ENCODE measurements at regions not wholly inside any gene's neighbourhood (a gene's known extent, or its start where the extent isn't known, plus 50 kb on each side); places are given as distances from the start of the nearest gene placed in this dataset.
"Not testable (repeated sequence)": the region's sequence is repeated elsewhere in the genome, so short reads cannot be mapped to it uniquely, and the experiment has no call there.

DNA sequence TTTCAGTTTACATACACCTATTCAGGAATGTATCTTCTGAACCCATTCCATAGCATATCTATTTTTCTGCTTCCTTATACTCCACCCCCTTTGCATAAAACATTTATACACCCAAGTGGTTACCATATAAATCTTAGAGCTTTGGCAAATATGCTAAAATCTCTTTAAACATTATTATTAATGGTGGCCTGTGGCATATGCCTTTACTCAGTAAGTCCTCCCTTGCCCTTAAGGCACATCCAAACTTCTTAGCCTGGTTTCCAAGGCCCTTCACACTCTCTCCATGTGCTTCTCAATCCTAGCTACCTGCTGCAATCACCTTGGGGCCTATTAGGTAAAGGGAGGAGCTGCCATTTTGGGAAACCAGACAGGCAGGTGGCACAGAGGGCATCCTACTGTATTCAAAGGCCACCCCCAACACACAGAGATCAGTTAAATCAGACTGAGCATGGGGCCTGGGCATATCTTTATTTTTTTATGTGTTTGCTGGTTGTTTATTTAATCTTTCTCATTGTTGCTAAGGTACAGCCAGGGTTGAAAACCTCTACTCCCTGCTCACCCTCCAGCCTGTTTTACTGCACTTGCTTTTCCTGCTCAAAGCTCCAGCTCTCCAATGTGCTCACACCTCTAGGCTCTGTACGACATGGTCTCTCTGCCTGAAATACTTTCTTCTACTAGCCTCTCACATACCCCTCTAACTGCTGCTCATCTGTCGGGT, 242.8 kb upstream of the HNRNPA3 start:
- no peak for DNase-seq (ENCODE audit: low spot score)

DNA sequence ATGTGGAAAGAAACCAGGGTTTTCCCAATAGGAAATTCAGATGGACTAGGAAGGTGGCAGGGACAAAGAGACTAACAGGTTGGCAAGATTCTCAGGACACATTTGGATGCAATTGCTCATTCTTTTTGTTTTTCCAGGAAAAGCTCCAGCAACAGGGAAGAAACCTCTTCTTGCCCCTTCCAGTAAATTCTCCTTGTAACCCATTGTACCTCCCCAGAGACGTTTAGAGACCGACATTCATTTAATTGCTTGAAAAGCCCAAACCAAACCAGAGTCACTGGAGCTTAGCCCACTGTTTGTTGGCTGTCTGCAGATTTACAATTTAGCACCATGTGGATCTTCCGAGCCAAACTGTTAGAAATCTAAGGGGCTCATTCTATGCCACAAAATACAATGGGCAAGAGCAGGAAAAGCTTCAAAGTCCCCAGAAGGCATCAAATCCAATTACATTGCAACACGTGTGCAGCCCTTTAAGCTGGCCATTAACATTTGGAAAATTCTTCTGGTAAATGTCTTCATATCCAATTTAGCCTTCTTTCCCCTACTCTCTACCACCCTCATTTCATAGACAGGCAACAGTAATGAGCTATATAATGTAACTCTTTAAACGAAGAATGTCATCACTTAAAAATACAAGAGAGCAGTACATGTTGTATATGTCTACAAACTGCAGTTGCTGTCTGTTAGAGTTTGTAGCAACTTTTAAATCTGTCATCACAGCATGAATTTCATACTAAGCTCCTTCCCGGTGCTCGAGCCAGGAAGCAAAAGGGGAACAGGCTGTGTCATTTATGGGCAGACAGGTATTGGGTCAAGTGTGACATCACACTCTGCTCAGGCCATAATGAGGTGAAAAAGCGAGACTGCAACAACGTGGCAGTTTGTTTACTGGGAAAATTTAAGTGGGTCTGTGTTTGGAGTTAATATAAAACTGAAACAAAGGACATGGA, 235.6 kb upstream of the HNRNPA3 start:
- no peak for DNase-seq (ENCODE audit: low spot score)

DNA sequence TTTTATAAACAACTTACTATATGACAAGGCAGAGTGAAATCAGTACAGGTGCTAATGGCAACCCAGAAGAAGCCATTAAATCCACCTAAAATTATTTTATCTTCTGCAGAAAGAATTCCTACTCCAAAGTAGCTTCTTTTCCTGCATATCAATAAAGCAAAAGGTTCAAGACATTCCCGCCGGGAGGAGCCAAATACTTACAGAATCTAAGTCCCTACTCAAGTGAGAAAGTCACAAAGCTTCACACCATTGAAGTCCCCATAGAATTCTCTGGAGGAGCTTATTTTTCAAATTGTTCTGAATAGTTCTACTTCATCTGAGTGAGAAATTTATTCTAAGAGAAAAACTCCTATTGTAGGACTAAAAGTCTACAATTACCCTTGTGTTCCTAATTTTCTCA, 233.7 kb upstream of the HNRNPA3 start:
- no peak for DNase-seq (ENCODE audit: low spot score)

DNA sequence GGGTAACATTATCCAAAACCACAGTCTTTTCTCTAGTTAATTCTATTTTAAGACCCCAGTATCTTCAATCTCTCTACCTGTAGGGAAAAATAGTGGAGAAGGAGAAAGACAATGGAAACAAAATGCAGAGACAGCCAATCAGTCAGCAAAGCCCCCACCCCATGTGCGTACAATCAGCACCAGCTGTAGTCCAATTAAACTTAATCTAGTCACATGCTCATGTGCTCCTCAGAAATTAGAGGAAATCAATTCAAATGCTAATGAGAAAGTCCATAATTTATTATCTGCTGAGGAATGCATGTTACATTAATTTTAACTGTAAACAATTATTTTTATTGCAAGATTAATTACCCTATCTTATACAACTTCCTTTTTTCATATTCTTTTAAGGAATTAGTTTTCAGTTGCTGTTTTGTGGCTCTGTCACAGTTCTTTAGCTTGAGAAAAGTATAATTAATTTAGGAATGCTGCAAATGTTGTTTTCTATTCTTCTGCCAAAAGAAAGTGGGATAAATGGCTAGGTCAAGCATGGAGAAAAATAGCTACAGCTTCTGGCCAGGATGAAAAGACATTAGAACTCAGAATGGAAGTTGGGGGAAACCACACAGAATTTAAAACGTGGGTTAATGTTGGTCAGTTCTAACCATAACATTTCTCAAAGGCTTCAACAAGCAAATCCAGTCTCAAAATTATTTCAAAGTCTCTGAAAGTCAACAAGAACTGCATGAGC, 232.4 kb upstream of the HNRNPA3 start:
- no peak for DNase-seq (ENCODE audit: low spot score)

DNA sequence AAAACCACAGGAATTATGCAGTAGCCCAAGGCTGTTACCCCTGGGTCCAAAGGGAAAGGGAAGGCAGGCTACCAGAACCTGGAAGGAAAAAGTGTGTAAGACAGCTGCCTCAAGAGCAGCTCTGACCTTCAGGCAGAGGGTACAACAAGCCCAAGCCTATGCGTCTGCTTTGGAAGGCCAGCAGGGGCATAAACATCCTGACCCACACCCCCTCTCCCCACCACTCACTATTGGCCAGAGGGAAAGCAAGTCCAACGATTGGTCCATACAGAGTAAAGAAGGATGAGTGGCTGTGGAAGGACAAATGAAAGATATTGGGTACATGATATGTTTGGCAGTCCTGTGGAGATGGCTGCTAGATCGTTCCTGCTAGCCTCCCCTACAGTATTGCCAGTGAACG, 227.6 kb upstream of the HNRNPA3 start:
- DNase-seq (ENCODE audit: low spot score), result no peak

DNA sequence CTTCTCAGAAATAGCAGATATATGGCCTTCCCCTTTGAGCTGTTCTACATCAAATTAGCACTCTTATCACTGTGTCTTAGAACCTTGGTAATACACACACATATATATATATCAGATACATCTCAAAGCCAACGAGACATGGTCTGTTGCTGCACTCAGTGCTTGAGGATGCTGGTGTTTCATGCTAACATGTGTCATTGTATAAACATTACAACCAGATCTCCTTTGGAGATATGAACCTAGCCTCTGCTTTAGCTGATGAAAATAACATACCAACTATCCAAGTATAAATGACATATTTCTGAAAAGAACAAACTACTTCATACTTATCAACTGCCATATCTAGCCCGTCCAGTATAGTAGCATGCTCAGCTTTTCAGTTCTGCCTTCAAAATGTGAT, 226.7 kb upstream of the HNRNPA3 start:
- no peak for DNase-seq (ENCODE audit: low spot score)

DNA sequence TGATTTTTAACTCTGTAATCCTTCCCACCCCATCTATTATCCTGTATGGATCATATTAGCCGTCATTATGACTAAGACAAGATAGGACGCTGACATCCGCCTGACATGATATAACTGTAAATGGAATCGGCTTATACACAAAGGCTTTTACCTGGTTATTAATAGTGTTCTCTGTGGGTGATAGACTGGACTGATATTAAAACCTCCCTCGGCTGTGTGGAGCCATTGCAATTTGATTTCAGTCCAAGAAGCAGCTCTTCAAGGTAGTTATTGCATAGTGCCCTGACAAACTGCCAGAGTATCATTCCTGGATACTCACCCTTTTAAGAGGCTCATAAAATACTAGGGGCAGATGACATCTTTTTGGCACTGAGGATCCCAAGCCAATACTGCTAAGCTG, 226.1 kb upstream of the HNRNPA3 start:
- DNase-seq (ENCODE audit: low spot score), result no peak

DNA sequence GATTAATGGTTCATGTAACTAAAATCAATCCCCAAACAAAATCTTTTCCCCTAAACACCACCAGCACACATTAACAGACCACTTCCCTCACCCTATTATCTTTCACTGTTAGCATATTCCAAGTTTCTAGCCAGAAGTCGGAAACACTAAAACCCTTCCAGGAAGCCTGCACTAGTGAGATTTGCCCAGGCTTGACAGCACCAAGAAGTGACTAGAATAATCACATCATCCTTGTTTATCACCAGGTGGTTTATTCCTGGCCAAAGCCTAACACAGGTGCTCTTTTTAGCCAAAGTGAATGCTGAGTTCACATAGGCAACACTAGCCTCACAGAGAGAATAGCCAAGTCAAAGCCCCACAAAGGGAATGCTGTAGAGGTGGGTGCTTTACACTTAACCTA, 221.2 kb upstream of the HNRNPA3 start:
- no peak for DNase-seq (ENCODE audit: low spot score)

DNA sequence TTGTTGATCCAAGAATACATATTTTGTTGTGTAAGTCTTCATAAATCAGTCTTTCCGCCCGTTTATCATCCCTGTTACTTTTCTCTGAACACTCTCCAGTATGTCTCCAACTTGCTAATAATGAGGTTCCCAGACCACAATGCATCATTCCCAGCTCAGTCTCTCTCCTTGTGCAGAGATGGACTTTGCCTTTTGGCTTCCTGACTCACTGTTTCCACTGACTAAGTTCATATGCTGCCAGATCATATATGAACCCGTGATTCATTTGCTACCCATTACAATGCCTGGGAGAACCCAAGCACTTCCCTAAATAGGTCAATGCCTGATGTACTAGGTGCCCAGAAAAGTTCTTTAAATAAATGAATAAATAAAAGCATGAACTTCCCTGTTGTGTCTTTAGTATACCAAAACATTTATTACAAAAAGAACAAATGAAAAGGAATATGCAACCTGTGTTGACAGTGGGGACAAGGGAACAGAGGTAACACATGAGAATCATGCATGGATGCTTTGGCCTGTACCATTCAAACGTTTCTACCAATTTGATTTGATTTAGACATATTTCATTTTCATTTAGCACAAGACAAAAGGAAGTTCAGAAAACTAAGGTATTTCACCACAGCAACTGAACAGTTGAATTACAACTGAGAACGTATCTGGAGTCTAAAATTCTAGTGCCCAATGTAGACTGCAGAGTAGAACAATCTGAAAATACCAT, 215.4 kb upstream of the HNRNPA3 start:
- DNase-seq (ENCODE audit: low spot score), result no peak

DNA sequence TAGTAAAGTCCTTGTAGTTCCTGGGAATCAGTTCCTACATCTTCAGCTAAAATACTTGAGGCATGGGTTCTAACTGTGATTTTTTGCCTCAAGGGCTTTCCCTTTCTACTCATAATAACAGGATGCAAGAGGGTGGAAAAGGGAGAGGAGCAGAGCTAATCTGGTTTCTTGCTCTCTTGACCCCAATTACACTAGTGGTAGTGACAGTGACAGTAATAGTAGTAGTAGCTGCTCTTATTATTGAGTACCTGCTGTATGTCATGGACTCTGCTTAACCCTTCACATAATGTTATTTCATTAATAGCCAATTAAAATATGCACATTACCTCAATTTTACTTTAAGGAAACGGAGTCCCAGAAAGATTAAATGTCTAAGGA, 214.8 kb upstream of the HNRNPA3 start:
- DNase-seq (ENCODE audit: low spot score), result no peak

DNA sequence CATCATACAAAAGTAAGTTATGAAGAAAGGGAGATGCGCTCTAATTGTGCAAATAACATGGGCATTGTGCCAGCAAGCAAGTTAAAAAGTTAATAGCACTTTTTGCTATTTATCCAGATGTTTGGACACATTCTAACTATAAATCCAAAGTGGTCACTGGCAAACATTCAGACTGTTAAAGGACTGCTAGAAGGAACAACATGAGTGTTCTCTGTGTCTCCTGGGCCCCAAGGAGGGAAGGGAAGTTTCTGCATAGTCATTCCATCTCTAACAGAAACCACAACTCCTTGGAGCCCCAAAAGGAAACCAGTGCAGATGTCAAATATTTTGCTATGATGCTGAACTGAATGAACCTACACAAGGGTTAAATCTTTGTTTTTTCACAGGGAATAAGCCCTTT, 213.3 kb upstream of the HNRNPA3 start:
- no peak for DNase-seq (ENCODE audit: low spot score)

DNA sequence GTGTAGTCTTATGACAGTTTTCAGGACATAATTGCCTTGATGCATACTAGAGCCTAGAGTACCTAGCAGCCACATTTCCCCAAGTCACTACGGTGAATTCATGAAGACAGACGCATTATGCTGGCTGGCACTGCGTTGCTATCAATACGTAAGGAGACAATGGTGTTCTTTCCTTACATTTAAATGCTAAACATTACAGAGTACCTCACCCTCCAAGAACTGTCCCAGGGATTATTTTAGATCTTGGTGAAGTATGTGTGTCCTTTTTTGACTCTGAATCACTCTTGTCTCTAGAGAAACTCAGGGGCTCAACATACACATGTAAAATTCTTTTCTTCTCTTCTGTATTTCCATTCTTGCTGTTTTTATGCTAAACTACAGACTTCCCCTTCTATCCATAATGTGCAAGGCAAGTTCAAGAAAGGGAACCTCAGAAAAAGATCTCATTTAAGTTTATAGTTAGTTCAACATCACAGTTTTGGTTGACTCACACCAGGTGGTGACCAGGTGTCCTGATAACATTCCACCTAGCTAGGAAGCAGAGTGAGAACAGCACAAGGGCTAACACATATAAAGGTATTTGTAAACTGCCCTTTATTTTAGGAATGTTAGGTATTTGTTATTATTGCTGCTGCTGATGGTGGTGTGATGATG, 212.4 kb upstream of the HNRNPA3 start:
- DNase-seq (ENCODE audit: low spot score), result no peak

DNA sequence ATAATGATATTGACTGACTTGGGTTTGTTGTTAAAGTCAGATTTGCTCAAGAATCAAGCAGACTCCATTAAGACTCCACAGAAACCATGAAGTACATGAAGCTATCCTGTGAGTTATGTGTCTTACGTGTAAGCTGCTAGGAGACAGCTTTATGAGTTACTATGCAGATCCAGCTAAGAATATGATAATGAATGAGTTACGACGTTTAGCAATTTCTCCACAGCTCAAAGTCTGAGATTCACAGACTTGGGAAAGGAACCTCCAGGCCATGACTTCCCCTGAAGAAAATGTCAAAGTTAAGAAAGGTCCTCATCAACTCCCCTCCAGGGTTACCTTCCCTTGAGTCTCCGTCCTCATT, 211.9 kb upstream of the HNRNPA3 start:
- no peak for DNase-seq (ENCODE audit: low spot score)

DNA sequence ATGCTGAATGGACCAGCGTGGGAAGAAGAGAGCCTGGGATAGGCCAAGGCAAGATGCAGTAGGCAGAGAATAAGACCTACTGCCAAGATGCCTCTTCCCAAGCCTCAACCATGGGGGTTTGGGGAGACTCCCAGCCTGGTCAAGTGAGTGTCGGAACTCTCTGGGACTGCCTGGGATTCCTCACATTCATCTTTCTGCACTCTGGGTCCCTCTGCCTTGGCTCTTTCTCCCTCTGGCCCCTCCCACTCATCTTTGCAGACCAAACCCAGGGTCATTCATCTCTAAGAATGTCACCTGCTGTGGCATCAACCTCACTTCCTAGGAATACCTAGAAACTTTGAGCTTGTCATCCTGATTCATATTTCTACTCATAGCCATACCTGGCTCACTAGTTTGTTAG, 211.3 kb upstream of the HNRNPA3 start:
- DNase-seq (ENCODE audit: low spot score), result no peak

DNA sequence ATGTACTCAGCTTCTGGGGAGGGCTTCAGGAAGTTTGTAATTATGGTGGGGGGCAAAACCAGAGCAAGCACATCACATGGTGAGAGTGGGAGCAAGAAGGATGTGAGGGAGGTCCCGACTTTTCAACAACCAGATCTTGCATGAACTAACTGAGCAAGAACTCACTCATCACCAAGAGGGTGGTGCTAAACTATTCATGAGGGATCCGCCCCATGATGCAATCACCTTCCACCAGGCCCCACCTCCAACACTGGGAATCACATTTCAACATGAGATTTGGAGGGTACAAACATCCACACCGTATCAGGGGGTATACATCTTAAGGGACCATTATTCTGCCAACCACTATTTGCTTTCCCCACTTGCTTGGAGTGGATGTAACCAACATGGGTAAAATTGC, 209.6 kb upstream of the HNRNPA3 start:
- DNase-seq (ENCODE audit: low spot score), result no peak

DNA sequence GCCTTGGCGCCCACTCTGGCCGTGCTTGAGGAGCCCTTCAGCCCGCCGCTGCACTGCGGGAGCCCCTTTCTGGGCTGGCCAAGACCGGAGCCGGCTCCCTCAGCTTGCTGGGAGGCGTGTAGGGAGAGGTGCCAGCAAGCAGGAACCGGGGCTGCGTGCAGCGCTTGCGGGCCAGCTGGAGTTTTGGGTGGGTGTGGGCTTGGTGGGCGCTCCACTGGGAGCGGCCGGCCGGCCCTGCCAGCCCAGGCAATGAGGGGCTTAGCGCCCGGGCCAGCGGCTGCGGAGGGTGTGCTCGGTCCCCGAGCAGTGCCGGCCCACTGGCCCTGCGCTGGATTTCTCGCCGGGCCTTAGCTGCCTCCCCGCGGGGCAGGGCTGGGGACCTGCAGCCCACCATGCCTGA, 204.9 kb upstream of the HNRNPA3 start:
- DNase-seq (ENCODE audit: low spot score), result not testable (repeated sequence)

DNA sequence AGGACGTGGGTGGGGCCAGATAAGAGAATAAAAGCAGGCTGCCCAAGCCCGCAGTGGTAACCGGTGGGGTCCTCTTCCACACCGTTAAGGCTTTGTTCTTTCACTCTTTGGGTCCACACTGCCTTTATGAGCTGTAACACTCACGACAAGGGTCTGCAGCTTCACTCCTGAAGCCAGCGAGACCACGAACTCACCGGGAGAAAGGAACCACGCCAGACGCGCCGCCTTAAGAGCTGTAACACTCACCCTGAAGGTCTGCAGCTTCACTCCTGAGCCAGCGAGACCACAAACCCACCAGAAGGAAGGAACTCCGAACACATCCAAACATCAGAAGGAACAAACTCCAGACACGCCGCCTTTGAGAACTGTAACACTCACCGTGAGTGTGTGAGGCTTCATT, 203.9 kb upstream of the HNRNPA3 start:
- not testable (repeated sequence) for DNase-seq (ENCODE audit: low spot score)

DNA sequence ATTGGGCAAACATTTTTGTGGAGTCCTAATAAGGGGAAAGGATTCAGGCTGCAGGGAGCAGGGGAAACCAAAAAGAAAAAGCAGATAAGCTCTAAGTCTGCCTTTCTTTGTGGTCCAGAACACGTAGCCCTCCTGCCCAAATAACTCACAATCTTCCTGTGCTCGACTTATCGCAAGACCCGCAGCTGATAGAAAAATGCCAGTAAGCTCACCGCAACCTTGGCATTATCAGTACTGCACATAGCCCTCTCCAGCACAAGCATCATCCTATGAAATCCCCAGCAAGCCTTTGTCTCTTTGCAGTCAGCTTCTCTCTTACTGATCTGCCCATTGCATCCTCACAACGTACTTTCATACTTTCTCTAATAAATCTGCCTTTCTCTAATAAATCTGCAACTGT, 202.4 kb upstream of the HNRNPA3 start:
- no peak for DNase-seq (ENCODE audit: low spot score)

DNA sequence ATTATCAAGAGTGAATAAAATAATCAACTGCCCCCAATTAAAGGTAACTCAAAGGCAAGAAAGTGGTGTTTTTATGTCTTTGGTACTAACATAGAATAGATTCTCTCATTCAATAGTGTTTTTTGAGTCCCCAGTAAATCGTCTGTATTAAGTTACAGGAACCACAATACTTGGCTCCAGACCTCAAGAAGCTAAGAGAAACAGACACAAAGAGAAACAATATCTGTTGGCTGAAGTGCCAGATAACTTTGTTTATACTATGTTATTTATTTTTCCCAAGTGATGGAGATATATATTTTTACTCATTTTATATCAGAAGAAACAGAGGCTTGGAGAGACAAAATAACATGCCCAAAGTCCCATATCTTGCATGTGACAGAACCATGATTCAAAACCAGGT, 201.7 kb upstream of the HNRNPA3 start:
- no peak for DNase-seq (ENCODE audit: low spot score)

DNA sequence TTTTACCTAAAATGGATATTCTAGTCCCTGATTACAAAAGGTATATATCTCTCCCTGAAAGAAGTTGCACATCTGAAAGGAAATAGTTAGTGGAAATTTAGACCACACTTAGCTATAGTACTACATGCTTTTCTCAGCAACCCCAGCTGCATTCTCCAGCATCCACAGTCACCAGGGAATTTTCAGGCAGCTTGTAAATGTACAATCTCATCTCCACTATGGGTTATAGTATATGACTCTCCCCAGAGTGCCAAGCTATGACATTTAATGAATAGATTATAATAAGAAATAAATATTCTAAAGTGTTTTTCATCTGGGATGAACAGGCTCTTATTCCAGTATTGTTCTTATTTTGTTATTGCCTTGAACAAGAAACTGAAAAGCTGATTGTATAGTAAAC, 197.6 kb upstream of the HNRNPA3 start:
- no peak for DNase-seq (ENCODE audit: low spot score)

DNA sequence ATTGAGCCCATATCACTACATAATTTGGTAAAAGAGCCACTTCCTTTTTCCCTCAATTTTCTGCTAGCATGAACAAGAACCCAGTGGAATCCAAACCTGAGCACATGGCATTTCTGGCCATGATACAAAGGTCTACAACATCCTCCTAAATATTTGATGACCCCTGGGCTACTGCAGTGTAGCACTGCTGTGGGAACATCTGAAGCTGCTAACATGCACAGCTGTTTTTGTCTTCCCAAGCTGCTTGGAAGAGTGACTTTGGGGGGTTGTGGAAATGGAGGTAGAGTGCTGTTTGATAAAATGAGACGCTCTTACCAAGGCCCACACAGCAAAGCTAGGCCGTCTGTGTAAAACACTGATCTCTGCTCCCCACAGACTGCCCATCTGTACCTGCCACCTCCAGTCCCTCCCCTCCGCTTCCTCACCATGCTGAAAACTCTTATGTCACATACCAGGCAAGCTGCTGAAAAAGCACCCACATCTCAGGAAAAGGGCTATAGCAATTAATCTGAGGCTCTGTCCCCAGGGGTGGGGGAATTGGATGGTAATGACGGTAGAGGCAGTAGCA, 197.2 kb upstream of the HNRNPA3 start:
- no peak for DNase-seq (ENCODE audit: low spot score)

Measured in ureter (tissue), 1 donor.